RWPE2 (cell line): ENCODE measurements at regions not wholly inside any gene's neighbourhood (a gene's known extent, or its start where the extent isn't known, plus 50 kb on each side); places are given as distances from the start of the nearest gene placed in this dataset.

Source experiments
- ATAC-seq: fragments of 200-7000 bp; cut with Tn5 transposase; 3 replicates; pipeline ENCODE4 v1.9.1; 2021; ENCODE audit warnings: low read depth
- DNase-seq: peaks from one replicate; pipeline ENCODE4 v3.0.0-alpha.2; 2020; ENCODE audit warnings: low spot score
- H3K27ac ChIP-seq: fragments of 450-650 bp; 2 replicates; pipeline ENCODE4 v1.5.1; 2017; ENCODE audit warnings: mild to moderate bottlenecking; ENCODE audit not compliant: poor library complexity, severe bottlenecking
- H3K27me3 ChIP-seq: fragments of 250-450 bp; sonication (Bioruptor Pico); 2 replicates; pipeline ENCODE4 v1.5.1; 2021; ENCODE audit warnings: mild to moderate bottlenecking, moderate library complexity; ENCODE audit not compliant: insufficient read depth, poor library complexity, severe bottlenecking
- H3K36me3 ChIP-seq: fragments of 250-450 bp; sonication (Bioruptor Pico); 2 replicates; pipeline ENCODE4 v1.5.1; 2020; ENCODE audit warnings: low read depth, mild to moderate bottlenecking, moderate library complexity
- H3K4me1 ChIP-seq: fragments of 250-450 bp; sonication (Bioruptor Pico); 2 replicates; pipeline ENCODE4 v1.5.1; 2021; ENCODE audit warnings: mild to moderate bottlenecking, moderate library complexity; ENCODE audit not compliant: insufficient read depth, poor library complexity, severe bottlenecking
- H3K4me3 ChIP-seq: fragments of 250-450 bp; sonication (Bioruptor Pico); 2 replicates; pipeline ENCODE4 v1.5.1; 2021; ENCODE audit warnings: mild to moderate bottlenecking, moderate library complexity; ENCODE audit not compliant: severe bottlenecking
- H3K9me3 ChIP-seq: fragments of 250-450 bp; sonication (Bioruptor Pico); 2 replicates; pipeline ENCODE4 v1.5.1; 2021; ENCODE audit warnings: mild to moderate bottlenecking, moderate library complexity; ENCODE audit not compliant: severe bottlenecking
- TF ChIP-seq, protein P1 (sequence below): fragments of 450-650 bp; IDR thresholded peaks from one replicate; pipeline ENCODE4 v1.5.1; 2017; ENCODE audit warnings: mild to moderate bottlenecking, moderate library complexity; ENCODE audit not compliant: poor library complexity, severe bottlenecking

DNA sequence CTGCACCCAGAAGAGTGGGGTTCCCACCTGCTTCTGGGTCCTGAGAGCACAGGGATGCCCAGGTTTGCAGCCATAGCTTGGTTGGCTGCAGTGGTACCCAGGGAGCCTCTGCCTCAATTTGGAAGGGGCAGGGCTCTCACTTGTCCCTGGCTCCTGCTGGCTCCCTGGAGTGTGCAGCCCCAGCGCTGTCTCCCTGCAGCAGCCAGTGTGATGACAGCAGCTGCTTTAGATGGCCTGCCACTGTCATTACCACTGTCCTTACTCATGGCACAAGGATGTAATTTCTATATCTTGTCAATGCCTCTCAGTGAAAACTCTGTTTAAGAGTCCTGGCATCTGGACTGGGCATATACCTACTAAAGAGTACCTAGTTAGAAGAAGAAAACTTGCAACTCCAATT, 250.9 kb downstream of the KIF20B start:
- Histone ChIP-seq H3K4me1 (no peaks in the 10 kb centered on the region), H3K4me3 (no peak overlapping the region), H3K9me3 (no peaks in the 10 kb centered on the region), H3K27ac (no peak overlapping the region), H3K36me3 (no peaks in the 10 kb centered on the region), H3K27me3 (no peaks in the 10 kb centered on the region)
- TF ChIP-seq, protein P1, sequence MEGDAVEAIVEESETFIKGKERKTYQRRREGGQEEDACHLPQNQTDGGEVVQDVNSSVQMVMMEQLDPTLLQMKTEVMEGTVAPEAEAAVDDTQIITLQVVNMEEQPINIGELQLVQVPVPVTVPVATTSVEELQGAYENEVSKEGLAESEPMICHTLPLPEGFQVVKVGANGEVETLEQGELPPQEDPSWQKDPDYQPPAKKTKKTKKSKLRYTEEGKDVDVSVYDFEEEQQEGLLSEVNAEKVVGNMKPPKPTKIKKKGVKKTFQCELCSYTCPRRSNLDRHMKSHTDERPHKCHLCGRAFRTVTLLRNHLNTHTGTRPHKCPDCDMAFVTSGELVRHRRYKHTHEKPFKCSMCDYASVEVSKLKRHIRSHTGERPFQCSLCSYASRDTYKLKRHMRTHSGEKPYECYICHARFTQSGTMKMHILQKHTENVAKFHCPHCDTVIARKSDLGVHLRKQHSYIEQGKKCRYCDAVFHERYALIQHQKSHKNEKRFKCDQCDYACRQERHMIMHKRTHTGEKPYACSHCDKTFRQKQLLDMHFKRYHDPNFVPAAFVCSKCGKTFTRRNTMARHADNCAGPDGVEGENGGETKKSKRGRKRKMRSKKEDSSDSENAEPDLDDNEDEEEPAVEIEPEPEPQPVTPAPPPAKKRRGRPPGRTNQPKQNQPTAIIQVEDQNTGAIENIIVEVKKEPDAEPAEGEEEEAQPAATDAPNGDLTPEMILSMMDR, result no peak
- ATAC-seq (no peak), DNase-seq (no peak)

DNA sequence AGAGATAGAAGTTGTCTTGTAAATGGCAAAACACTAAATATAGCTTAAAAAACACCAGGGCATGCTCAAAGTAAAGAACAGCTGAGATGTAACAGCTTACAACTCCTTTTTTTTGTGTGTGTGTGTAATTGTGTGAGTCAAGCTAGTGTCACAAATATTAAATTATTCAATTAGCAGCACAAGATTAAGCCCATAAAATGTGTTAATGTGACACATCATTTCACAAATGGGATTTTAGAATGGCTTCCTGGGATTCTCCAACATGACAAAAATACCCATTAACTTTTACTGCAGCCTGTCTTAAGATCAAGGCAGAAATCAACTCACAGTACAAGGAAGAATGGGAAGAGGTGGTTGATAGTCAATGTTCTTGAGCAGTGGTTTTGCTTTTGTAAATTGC, 251.4 kb downstream of the KIF20B start:
- no peak overlapping the region for H3K27ac ChIP-seq
- no peak for ATAC-seq
- no peaks in the 10 kb centered on the region for H3K4me1 ChIP-seq
- H3K9me3 ChIP-seq, result no peaks in the 10 kb centered on the region
- H3K4me3 ChIP-seq, result no peak overlapping the region
- H3K36me3 ChIP-seq, result no peaks in the 10 kb centered on the region
- TF ChIP-seq, protein P1, result no peak
- DNase-seq, result no peak
- H3K27me3 ChIP-seq, result no peaks in the 10 kb centered on the region

DNA sequence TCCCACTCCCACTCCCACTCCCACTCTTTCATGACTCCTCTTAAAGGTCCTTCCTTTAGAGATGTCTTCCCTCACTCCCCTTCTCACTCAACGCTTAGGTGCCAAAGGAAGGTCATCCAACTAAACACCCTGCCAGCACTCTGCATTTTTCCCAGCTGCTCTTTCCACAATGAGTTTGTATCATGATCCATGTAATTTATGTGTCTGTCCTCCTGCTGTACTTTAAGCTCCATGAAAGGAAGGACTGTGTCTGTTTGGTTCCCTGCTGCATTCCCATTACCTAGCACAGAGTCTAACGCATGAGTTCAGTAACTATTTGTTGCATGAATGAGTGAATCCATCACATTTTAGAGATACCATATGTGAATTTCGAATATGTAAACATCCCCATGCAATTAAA, 252.7 kb downstream of the KIF20B start:
- H3K9me3 ChIP-seq, result no peaks in the 10 kb centered on the region
- H3K4me3 ChIP-seq, result no peak overlapping the region
- no peaks in the 10 kb centered on the region for H3K27me3 ChIP-seq
- TF ChIP-seq, protein P1, result no peak
- no peak overlapping the region for H3K27ac ChIP-seq
- DNase-seq (no peak), ATAC-seq (no peak)
- H3K4me1 ChIP-seq, result no peaks in the 10 kb centered on the region
- H3K36me3 ChIP-seq, result no peaks in the 10 kb centered on the region

DNA sequence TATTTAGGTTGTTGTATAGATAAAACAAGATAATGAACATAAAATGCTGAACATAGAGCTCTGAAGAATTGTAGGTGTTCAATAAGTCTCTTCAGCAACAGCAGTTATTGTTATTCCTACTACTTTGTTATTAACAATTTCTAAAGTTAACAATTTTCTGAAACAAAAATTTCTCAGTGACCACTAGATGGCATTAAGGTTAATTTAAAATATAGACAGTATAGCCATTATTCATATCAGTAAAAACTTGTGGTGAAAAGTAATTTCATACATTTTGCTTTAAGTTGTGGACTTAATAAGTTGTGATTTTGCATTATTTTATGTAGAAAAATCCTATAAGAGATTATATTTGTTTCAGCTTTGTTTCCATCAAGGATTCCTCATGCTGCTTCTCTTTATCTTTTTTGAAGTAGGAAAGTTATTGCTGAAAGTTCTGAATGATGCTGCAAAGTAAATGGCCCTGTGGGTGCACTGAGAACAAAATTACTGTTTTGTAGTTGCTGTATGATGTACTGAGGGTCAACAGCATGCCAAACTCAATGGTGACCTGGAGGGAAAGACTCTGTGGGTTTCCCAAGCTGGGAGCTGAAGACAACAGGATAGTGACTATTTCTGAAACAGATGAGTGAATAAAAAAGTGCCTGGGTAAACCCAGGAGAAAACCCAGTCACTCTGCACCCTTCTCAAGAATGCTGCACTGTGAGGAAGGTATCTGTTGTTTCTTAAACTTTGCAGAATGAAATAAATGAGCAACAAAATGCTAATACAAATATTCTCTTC, 253.6 kb downstream of the KIF20B start:
- no peak overlapping the region for H3K27ac ChIP-seq
- H3K36me3 ChIP-seq, result no peaks in the 10 kb centered on the region
- no peaks in the 10 kb centered on the region for H3K4me1 ChIP-seq
- TF ChIP-seq, protein P1, result peak; percentile 77
- H3K27me3 ChIP-seq, result no peaks in the 10 kb centered on the region
- no peak for ATAC-seq
- no peak for DNase-seq
- H3K9me3 ChIP-seq, result no peaks in the 10 kb centered on the region
- H3K4me3 ChIP-seq, result no peak overlapping the region

DNA sequence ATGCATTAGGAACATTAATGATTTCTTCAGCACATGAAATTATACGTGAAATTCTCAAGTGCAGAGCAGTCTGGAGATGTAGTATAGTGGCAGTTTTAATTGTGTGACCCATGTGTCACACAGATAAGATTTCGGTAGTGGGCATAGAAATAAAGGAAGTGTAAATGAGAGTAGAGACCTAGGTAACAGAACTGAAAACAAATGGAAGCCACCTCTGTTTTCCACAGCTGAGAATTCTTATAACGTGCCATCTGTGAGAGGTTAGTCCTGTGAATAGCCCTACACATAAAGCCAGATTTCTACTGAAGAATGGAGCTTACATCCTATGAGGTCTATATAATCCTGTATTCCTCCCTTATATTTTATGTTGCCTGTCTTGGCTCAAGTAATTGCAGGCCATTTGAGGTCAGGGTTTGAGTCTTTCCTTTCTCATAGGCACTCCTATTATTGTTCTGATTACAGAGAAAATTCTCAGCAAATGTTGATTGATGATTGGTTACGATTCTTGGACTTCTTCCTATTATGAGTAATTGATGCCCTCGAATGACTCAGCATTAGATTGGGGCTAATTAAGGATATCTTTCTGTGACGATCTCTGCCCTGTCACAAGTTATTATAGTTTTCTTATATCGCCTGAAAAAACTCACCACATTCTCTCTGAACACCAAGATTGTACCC, 258.2 kb downstream of the KIF20B start:
- ATAC-seq (no peak), DNase-seq (no peak)
- Histone ChIP-seq H3K4me3 (no peak overlapping the region), H3K9me3 (no peaks in the 10 kb centered on the region), H3K36me3 (no peaks in the 10 kb centered on the region), H3K27me3 (no peaks in the 10 kb centered on the region), H3K4me1 (no peaks in the 10 kb centered on the region), H3K27ac (no peak overlapping the region)
- TF ChIP-seq, protein P1, result no peak
